Astrocyte of the spinal cord (primary cell): ENCODE measurements at regions not wholly inside any gene's neighbourhood (a gene's known extent, or its start where the extent isn't known, plus 50 kb on each side); places are given as distances from the start of the nearest gene placed in this dataset.

Experiments used
- DNase-seq: peaks from one replicate; pipeline ENCODE4 v3.0.0; 2011; ENCODE audit warnings: low read depth, low spot score
- H3K4me3 ChIP-seq: 2 replicates; pipeline ENCODE4 v1.5.1; 2011; ENCODE audit warnings: low read depth, mild to moderate bottlenecking, low read length, moderate library complexity
- CTCF ChIP-seq: IDR thresholded peaks from 2 replicates; pipeline ENCODE4 v1.5.1; 2012; ENCODE audit warnings: low read depth, mild to moderate bottlenecking, low read length, inconsistent platforms
- in situ Hi-C: cut with HindIII; loops from 2 replicates; pipeline ENCODE4 v1.10.0; 2017; ENCODE audit warnings: low sequenced_read_pairs

- no peak for DNase-seq
- H3K4me3 ChIP-seq, result no peak overlapping the region
- TF ChIP-seq CTCF, result no peak
- in situ Hi-C loops, result no loop called here
These were observed 51.0 kb upstream of the WSB1 start for GRCh38 chr17:27242951-27243350.

DNA sequence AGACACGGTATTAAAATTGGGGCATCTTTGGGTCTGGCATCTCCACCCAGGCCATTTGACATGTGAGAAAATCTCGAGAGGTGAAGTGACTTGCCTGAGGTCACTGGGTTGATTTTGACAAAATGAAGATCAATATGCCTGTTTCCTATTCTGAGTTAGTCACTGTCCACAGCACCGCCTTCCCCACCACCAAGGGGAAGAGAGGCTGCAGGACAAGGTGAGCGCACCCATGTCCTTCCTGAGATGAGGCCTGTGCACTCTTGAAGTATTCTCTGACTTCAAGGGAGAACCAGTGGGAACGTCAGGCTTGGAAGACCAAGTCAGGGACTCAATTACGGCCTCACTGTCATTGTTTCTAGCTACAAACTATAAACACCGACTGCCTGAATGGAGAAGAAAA, 49.9 kb upstream of the WSB1 start:
- TF ChIP-seq CTCF, result no peak

More for the DNA sequence above, 49.9 kb upstream of the WSB1 start:
- DNase-seq, result no peak
- in situ Hi-C loops, result no loop called here
- H3K4me3 ChIP-seq, result no peak overlapping the region
